H9 (cell line): ENCODE measurements at regions not wholly inside any gene's neighbourhood (a gene's known extent, or its start where the extent isn't known, plus 50 kb on each side); places are given as distances from the start of the nearest gene placed in this dataset.

Source experiments
- DNase-seq: peaks from one replicate; pipeline ENCODE4 v3.0.0-alpha.2; 2017
- H2AFZ ChIP-seq: one replicate; pipeline ENCODE4 v1.6.1; 2013; ENCODE audit warnings: mild to moderate bottlenecking, low read length, control low read depth, moderate library complexity
- H2AK5ac ChIP-seq: 2 replicates; pipeline ENCODE4 v1.6.1; 2013; ENCODE audit warnings: low read length, control low read depth, mixed read lengths; ENCODE audit not compliant: insufficient read length
- H2BK120ac ChIP-seq: one replicate; pipeline ENCODE4 v1.6.1; 2013; ENCODE audit warnings: low read depth, mild to moderate bottlenecking, low read length, control low read depth, inconsistent platforms; ENCODE audit not compliant: poor library complexity, severe bottlenecking
- H2BK12ac ChIP-seq: 2 replicates; pipeline ENCODE4 v1.6.1; 2013; ENCODE audit warnings: low read length, control low read depth, mixed read lengths, low read depth; ENCODE audit not compliant: insufficient read length
- H2BK15ac ChIP-seq: 2 replicates; pipeline ENCODE4 v1.6.1; 2013; ENCODE audit warnings: low read depth, low read length, control low read depth
- H2BK20ac ChIP-seq: one replicate; pipeline ENCODE4 v1.6.1; 2013; ENCODE audit warnings: low read depth, mild to moderate bottlenecking, low read length, control low read depth, inconsistent platforms; ENCODE audit not compliant: poor library complexity, severe bottlenecking
- H2BK5ac ChIP-seq: 2 replicates; pipeline ENCODE4 v1.6.1; 2013; ENCODE audit warnings: low read length, control low read depth, mixed read lengths; ENCODE audit not compliant: insufficient read length
- H3K14ac ChIP-seq: 2 replicates; pipeline ENCODE4 v1.6.1; 2013; ENCODE audit warnings: low read length, control low read depth; ENCODE audit not compliant: insufficient read depth
- H3K18ac ChIP-seq: 2 replicates; pipeline ENCODE4 v1.6.1; 2013; ENCODE audit warnings: low read depth, mild to moderate bottlenecking, mixed read lengths, low read length, control low read depth; ENCODE audit not compliant: insufficient read length
- H3K23ac ChIP-seq: 2 replicates; pipeline ENCODE4 v1.6.1; 2013; ENCODE audit warnings: low read length, control low read depth, mixed read lengths, low read depth; ENCODE audit not compliant: insufficient read length
- H3K23me2 ChIP-seq: 2 replicates; pipeline ENCODE4 v1.6.1; 2013; ENCODE audit warnings: low read depth, mild to moderate bottlenecking, mixed read lengths, low read length, control low read depth; ENCODE audit not compliant: insufficient read length, poor library complexity, severe bottlenecking
- H3K27ac ChIP-seq: 2 replicates; pipeline ENCODE4 v1.5.1; 2013; ENCODE audit warnings: low read length, control low read depth, mixed read lengths, low read depth; ENCODE audit not compliant: insufficient read length
- H3K27me3 ChIP-seq: 2 replicates; pipeline ENCODE4 v1.6.1; 2013; ENCODE audit warnings: low read length, control low read depth, inconsistent platforms; ENCODE audit not compliant: insufficient read depth
- H3K4ac ChIP-seq: 2 replicates; pipeline ENCODE4 v1.6.1; 2013; ENCODE audit warnings: low read depth, mild to moderate bottlenecking, control low read depth, inconsistent platforms, low read length, moderate library complexity
- H3K4me1 ChIP-seq: 2 replicates; pipeline ENCODE4 v1.6.1; 2013; ENCODE audit warnings: low read length, control low read depth, inconsistent platforms; ENCODE audit not compliant: insufficient read depth
- H3K4me2 ChIP-seq: 2 replicates; pipeline ENCODE4 v1.6.1; 2013; ENCODE audit warnings: low read length, control low read depth, mixed read lengths; ENCODE audit not compliant: insufficient read length, insufficient read depth
- H3K56ac ChIP-seq: 2 replicates; pipeline ENCODE4 v1.6.1; 2013; ENCODE audit warnings: low read depth, mild to moderate bottlenecking, mixed read lengths, low read length, control low read depth; ENCODE audit not compliant: insufficient read length
- H3K79me1 ChIP-seq: 2 replicates; pipeline ENCODE4 v1.6.1; 2013; ENCODE audit warnings: low read depth, mild to moderate bottlenecking, moderate library complexity, low read length, control low read depth, inconsistent platforms; ENCODE audit not compliant: insufficient read depth, poor library complexity, severe bottlenecking
- H3K79me2 ChIP-seq: 2 replicates; pipeline ENCODE4 v1.6.1; 2013; ENCODE audit warnings: low read length, control low read depth, inconsistent platforms; ENCODE audit not compliant: insufficient read depth
- H3K9ac ChIP-seq: 2 replicates; pipeline ENCODE4 v1.6.1; 2013; ENCODE audit warnings: low read length, control low read depth, mixed read lengths; ENCODE audit not compliant: insufficient read length; ENCODE audit errors: extremely low read depth
- H3K9me3 ChIP-seq: one replicate; pipeline ENCODE4 v1.6.1; 2013; ENCODE audit warnings: low read depth, low read length, inconsistent platforms; ENCODE audit not compliant: control insufficient read depth
- H3T11ph ChIP-seq: one replicate; pipeline ENCODE4 v1.6.1; 2013; ENCODE audit warnings: mild to moderate bottlenecking, low read length, control low read depth, inconsistent platforms
- H4K20me1 ChIP-seq: one replicate; pipeline ENCODE4 v1.6.1; 2013; ENCODE audit not compliant: control insufficient read depth, insufficient read length, insufficient read depth
- H4K5ac ChIP-seq: 2 replicates; pipeline ENCODE4 v1.6.1; 2013; ENCODE audit warnings: low read depth, mild to moderate bottlenecking, mixed read lengths, low read length, control low read depth; ENCODE audit not compliant: insufficient read length
- H4K8ac ChIP-seq: replicated peaks from 2 replicates; pipeline ENCODE4 v1.6.1; 2013; ENCODE audit warnings: low read length, control low read depth, mixed read lengths, low read depth; ENCODE audit not compliant: insufficient read length
- H4K91ac ChIP-seq: 2 replicates; pipeline ENCODE4 v1.6.1; 2013; ENCODE audit warnings: low read depth, mild to moderate bottlenecking, moderate library complexity, mixed read lengths, low read length, control low read depth; ENCODE audit not compliant: insufficient read length
- H3K27ac Mint-ChIP-seq, 3 experiments: 2 replicates in 2 of 3; 3 replicates in 1 of 3; pipeline ENCODE4 v1.8.0; 2020 to 2021; ENCODE audit warnings: mixed read lengths in 3 of 3, mild to moderate bottlenecking in 1 of 3, moderate library complexity in 1 of 3
- H3K27me3 Mint-ChIP-seq: 2 replicates; pipeline ENCODE4 v1.8.0; 2021; ENCODE audit warnings: low read depth, mild to moderate bottlenecking, moderate library complexity, mixed read lengths
- H3K36me3 Mint-ChIP-seq, 3 experiments: 2 replicates in 2 of 3; 3 replicates in 1 of 3; pipeline ENCODE4 v1.8.0; 2020 to 2021; ENCODE audit warnings: low read depth in 3 of 3, mixed read lengths in 3 of 3; ENCODE audit not compliant: insufficient read depth in 1 of 3
- H3K4me1 Mint-ChIP-seq, 2 experiments: 2 replicates each; pipeline ENCODE4 v1.8.0; 2020; ENCODE audit warnings: mixed read lengths in 2 of 2
- H3K4me3 Mint-ChIP-seq, 2 experiments: 2 replicates in 1 of 2; 3 replicates in 1 of 2; pipeline ENCODE4 v1.8.0; 2020 to 2021; ENCODE audit warnings: mild to moderate bottlenecking in 2 of 2, mixed read lengths in 2 of 2, moderate library complexity in 1 of 2
- H3K9me3 Mint-ChIP-seq, 2 experiments: 2 replicates in 1 of 2; 3 replicates in 1 of 2; pipeline ENCODE4 v1.8.0; 2020; ENCODE audit warnings: mild to moderate bottlenecking in 2 of 2, mixed read lengths in 2 of 2, moderate library complexity in 1 of 2
- WGBS: extraction: QIAGEN DNeasy Blood & Tissue Kit; methylation state at CpG from one replicate; pipeline ENCODE4 v1.1.7; 2013; ENCODE audit warnings: missing lambda C conversion rate, low lambda C conversion rate, mixed read lengths; ENCODE audit not compliant: insufficient read length; ENCODE audit errors: extremely low coverage; 5-methylcytosine and 5-hydroxymethylcytosine counted together
- TF ChIP-seq, protein P1 (sequence below): fragments of 200-600 bp; sonication (generic); conservative IDR thresholded peaks from 3 replicates; pipeline ENCODE4 v1.8.0; 2021; ENCODE audit warnings: antibody characterized with exemption, mild to moderate bottlenecking

DNA sequence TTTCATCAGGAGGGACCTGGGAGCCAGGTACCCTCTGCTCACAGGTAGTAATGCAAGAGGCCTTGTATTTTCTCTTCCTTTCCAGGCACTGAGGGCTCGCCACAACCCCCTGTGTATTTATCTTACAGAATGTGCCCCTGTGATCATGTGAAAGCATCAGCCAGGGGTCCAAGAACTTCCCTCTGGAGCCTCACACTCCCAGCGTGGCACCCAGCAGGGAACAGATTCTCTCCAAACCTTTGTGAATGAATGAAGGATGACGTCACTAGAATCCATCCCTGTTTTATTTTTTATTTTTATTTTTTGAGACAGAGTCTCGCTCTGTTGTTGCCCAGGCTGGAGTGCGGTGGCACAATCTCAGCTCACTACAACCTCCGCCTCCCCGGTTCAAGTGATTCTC, 107.3 kb upstream of the IER5L start:
- Histone ChIP-seq H4K8ac (no peak overlapping the region), H4K5ac (no peak overlapping the region), H3T11ph (no peak overlapping the region), H3K9ac (no peak overlapping the region), H3K4me1 (no peaks in the 10 kb centered on the region), H2AK5ac (no peak overlapping the region), H2BK120ac (no peak overlapping the region), H3K23me2 (no peaks in the 10 kb centered on the region), H3K23ac (no peak overlapping the region), H2AFZ (no peak overlapping the region), H3K27me3 (no peaks in the 10 kb centered on the region), H3K9me3 (no peaks in the 10 kb centered on the region), H3K79me1 (no peaks in the 10 kb centered on the region), H3K4ac (no peak overlapping the region), H2BK20ac (no peak overlapping the region), H3K27ac (no peak overlapping the region), H3K18ac (no peak overlapping the region), H3K4me2 (no peak overlapping the region), H2BK5ac (no peak overlapping the region), H2BK12ac (no peak overlapping the region), H2BK15ac (no peak overlapping the region), H3K14ac (no peak overlapping the region), H4K20me1 (no peaks in the 10 kb centered on the region), H3K79me2 (no peaks in the 10 kb centered on the region), H3K56ac (no peak overlapping the region), H4K91ac (no peak overlapping the region)
- Mint-ChIP-seq H3K36me3 (no peaks in the 10 kb centered on the region; a peak in 1 of 7 replicates), H3K4me1 (peaks cover 32 to 56% of the 10 kb centered on the region in 2 experiments), H3K4me3 (no peak overlapping the region; a peak in 1 of 5 replicates), H3K9me3 (no peaks in the 10 kb centered on the region; a peak in 1 of 5 replicates), H3K27ac (peak overlapping the region in 1 of 3 experiments; percentile 39; a peak in 1 of 7 replicates), H3K27me3 (peaks cover 2% of the 10 kb centered on the region; the same call in 1 of the 2 replicates)
- DNase-seq: no peak
- TF ChIP-seq, protein P1, sequence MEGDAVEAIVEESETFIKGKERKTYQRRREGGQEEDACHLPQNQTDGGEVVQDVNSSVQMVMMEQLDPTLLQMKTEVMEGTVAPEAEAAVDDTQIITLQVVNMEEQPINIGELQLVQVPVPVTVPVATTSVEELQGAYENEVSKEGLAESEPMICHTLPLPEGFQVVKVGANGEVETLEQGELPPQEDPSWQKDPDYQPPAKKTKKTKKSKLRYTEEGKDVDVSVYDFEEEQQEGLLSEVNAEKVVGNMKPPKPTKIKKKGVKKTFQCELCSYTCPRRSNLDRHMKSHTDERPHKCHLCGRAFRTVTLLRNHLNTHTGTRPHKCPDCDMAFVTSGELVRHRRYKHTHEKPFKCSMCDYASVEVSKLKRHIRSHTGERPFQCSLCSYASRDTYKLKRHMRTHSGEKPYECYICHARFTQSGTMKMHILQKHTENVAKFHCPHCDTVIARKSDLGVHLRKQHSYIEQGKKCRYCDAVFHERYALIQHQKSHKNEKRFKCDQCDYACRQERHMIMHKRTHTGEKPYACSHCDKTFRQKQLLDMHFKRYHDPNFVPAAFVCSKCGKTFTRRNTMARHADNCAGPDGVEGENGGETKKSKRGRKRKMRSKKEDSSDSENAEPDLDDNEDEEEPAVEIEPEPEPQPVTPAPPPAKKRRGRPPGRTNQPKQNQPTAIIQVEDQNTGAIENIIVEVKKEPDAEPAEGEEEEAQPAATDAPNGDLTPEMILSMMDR: no peak
- WGBS: no CpG with 5 or more reads among the region's 7 CpGs
